ENCODE measurements at regions not wholly inside any gene's neighbourhood (a gene's known extent, or its start where the extent isn't known, plus 50 kb on each side); places are given as distances from the start of the nearest gene placed in this dataset.
A peak's percentile ranks its signal among the peaks of the same experiment; 100 is the strongest.

DNA sequence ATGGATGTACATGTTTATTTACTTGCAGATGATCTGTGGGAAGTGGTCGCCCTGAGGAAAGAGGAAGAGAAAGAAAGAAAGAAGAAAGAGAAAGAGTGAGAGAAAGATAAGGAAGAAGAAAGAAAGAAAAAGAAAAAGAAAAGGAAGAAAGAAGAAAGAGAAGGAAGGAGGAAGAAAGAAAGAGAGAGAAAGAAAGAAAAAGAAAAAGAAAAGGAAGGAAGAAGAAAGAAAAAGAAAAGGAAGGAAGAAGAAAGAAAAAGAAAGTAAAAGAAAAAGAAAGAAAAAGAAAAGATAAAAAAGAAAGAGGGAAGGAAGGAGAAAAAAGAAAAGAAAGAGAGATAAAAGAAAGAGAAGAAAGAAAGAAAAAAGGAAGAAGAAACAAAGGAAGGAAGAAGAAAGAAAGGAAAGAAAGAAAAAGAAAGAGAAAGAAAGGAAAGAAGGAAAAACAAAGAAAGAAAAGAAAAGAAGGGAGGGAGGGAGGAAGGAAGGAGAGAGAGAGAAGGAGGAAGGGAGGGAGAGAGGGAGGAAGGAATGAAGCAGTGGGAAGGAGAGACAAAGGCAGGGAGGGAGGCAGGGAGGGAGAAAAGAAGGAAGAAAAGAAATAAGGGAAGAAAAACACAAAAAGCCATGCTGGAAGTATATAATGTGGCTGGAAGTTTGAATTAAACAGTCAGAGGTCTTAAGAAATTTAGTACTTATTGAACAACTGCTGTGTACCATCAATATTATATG, 976.6 kb downstream of the FAM181B start:
- no peak for DNase-seq (ENCODE audit: low read depth)

- no peak for DNase-seq (ENCODE audit: low read depth)
These were observed 984.4 kb downstream of the FAM181B start for GRCh38 chr11:81749245-81749644.

GRCh38 chr11:81744336-81745116, 989.1 kb downstream of the FAM181B start:
- no peak for DNase-seq (ENCODE audit: low read depth)

DNA sequence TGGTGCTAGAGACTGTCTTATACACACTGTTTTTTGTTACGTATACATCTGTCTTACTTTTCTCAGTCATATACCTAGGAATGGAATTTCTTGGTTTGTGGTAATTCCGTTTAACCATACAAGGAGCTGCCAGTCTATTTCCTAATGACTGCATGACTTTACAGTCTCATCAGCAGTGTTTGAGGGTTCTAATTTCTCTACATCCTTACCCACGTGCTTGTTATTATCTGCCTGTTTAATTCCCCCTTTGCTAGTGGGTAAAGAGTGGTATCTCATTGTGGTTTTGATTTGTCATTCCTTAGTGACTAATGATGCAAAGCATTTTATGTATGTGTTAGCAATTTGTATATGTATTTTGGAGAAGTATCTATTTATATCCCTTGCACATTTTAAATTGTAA, 1008.0 kb downstream of the FAM181B start:
- peak; percentile 45 for DNase-seq (ENCODE audit: low read depth)

GRCh38 chr11:81717695-81718094, 1016.0 kb downstream of the FAM181B start:
- DNase-seq (ENCODE audit: low read depth) = no peak

- DNase-seq (ENCODE audit: low read depth) = no peak
These were observed 1025.8 kb downstream of the FAM181B start for GRCh38 chr11:81707881-81708280.

DNA sequence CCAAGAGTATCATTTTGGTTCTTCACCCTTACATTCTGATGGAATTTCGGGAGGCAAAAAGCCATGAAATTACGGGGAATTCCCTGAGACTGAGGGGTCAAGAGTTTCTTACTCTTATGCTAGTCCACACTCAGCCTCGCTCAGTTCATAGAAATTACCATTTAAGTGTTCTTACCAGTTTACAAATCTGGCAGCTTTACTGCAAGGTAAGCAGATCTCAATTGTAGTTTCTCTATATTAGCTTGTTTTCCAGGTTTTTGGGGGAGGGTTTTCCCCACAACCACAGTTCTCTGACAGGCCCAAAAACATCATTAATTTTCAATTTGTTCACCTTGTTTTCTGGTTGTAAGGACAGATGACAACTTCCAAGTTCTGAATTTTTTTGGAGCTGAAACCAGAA, 1028.4 kb downstream of the FAM181B start:
- DNase-seq (ENCODE audit: low read depth) = no peak

GRCh38 chr11:81700076-81700475, 1033.6 kb downstream of the FAM181B start:
- peak; percentile 23 for DNase-seq (ENCODE audit: low read depth)

- DNase-seq (ENCODE audit: low read depth) = no peak
These were observed 1046.6 kb downstream of the FAM181B start for GRCh38 chr11:81687057-81687456.

- DNase-seq (ENCODE audit: low read depth) = no peak
These were observed 1059.5 kb downstream of the FAM181B start for GRCh38 chr11:81674211-81674610.

DNA sequence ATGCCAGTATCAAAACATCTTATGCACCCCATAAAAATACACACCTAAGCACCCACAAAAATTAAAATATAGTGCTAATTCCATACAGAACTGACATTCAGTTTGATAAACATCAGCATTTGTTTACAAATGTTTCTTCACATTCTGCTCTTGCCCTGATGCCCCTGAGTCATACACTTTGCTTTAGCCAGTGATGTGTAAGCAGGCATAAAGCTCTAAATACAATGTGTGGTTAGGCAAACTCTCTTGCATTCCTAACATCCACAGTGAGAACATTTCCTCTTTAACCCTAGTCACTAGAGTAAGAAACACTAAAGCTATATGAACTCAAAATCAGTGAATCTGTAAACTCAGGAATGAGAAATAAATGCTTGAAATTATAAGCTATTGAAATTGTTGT, 1060.7 kb downstream of the FAM181B start:
- peak; percentile 19 for DNase-seq (ENCODE audit: low read depth)

DNA sequence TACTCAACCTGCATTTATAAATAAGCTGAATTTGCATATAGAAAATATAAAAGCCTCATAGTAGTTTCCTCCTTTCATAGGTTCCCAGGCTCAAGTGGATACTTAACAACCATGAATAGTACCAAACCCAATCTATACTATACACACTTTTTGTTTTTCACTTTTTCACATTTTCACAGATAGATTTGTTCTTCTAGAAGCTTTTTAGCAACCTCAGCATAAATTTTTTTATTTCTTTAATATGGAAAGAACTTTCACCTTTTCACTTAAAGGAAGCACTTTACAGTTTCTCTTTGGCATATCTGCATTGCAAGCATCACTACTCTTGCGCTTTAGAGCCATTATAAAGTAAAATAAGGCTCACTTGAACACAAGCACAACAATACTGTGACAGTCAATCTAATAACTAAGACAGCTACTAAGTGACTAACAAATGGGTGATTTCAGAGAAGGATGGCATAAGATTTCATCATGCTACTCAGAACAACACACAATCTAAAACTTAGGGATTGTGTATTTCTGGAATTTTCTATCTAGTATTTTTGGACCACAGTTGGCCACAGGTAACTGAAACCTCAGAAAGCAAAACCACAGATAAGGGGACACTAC, 1063.6 kb downstream of the FAM181B start:
- DNase-seq (ENCODE audit: low read depth) = no peak

- DNase-seq (ENCODE audit: low read depth) = peak; percentile 6
These were observed 1074.9 kb downstream of the FAM181B start for GRCh38 chr11:81658722-81659121.

- DNase-seq (ENCODE audit: low read depth) = no peak
These were observed 1078.3 kb downstream of the FAM181B start for GRCh38 chr11:81655351-81655750.

DNA sequence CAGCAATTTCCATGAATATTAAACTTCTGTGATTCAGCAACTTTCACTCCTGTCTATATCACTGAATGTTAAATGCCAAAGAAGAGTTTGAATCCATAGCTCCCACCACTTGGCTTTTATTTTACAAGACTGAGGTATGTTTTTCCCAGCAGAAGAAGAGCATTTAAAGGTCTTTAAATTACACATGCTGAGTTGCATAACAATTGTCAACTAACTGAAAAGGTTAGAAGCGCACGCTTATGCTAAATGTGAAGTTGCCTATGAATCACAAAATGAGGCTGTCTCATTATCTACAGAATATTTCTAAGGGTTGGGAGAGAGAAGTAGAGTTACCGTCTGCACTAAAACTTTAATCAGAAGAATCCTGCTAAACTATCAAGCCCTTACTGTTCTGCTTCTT, 1086.3 kb downstream of the FAM181B start:
- no peak for DNase-seq (ENCODE audit: low read depth)

GRCh38 chr11:81644239-81644840, 1089.3 kb downstream of the FAM181B start:
- DNase-seq (ENCODE audit: low read depth) = peak; percentile 46

DNA sequence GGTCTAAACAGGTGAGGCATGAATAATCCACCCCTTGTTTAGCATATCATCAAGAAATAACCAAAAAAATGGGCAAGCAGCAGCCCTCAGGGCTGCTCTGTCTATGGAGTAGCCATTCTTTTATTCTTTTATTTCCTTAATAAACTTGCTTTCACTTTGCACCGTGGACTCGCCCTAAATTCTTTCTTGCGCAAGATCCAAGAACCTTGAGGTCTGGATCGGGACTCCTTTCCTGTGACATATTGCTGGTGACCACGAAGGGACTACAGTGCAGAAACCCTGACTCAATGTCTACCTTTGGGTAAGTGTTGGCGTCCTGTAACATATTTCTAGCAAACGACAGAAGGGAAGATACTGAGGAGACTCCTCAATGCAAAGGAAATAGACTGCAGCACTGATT, 1099.2 kb downstream of the FAM181B start:
- no peak for DNase-seq (ENCODE audit: low read depth)

DNA sequence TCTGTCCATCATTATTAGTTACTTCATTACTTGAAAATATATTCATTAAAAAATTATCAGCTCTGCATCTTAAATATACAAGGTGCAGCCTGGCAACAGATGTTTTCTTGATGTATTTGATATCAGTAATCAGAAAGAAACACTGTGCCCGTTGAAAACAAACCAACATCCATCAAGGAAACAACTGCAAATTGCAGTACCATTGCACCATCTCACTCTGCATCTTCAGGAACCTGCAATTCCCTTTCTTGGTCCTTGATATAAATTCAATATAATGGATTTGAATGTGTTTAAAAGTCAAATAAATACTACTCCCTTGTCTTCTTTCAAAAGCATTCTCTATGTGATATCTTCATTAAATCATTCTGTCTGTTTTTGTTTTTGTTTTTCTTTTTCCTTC, 1131.2 kb downstream of the FAM181B start:
- no peak for DNase-seq (ENCODE audit: low read depth)

- DNase-seq (ENCODE audit: low read depth) = no peak
These were observed 1137.0 kb downstream of the FAM181B start for GRCh38 chr11:81596704-81597103.

DNA sequence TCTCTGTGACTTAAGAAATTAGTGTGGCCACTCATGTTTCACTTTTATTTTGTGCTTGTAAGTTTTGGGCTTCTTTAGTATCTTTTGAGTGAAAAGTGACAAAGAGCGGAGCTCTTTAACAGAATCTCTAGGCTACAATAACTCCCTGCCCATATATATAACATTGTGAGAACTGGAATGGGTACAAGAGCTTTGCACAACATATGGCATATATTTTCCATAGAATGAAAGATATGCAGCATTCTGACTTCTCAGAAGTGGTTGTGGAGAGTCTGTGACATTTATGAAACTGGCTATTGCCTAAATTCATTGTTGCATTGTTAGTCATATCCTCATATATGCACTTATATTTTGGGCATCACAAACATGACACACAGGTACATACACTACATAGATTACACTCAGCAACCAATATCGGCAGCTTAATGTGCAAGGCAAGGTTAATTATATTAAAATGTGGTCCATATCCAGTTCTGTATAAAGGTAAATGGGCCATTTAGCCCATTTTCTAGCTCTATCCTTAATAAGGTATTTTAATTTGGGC, 1148.2 kb downstream of the FAM181B start:
- no peak for DNase-seq (ENCODE audit: low read depth)

- DNase-seq (ENCODE audit: low read depth) = no peak
These were observed 1154.3 kb downstream of the FAM181B start for GRCh38 chr11:81579339-81579738.

- DNase-seq (ENCODE audit: low read depth) = no peak
These were observed 1155.1 kb downstream of the FAM181B start for GRCh38 chr11:81578571-81578970.

Data from RPMI7951 (cell line).